ENCODE measurements at regions not wholly inside any gene's neighbourhood (a gene's known extent, or its start where the extent isn't known, plus 50 kb on each side); places are given as distances from the start of the nearest gene placed in this dataset.
A peak's percentile ranks its signal among the peaks of the same experiment; 100 is the strongest.

- Histone ChIP-seq H3K27me3 (ENCODE audit: control insufficient read depth, insufficient read depth, low read length) (no peaks in the 10 kb centered on the region), H3K36me3 (replicated peaks; ENCODE audit: control insufficient read depth, insufficient read depth, low read length) (no peaks in the 10 kb centered on the region), H3K4me3 (ENCODE audit: insufficient read depth, low read depth, low read length) (no peak overlapping the region)
- DNase-seq: no peak
Observed at GRCh38 chr9:82650368-82650767, 412.6 kb downstream of the RASEF start.

GRCh38 chr9:82651474-82651873 is 411.5 kb downstream of the RASEF start:
- Histone ChIP-seq H3K36me3 (replicated peaks; ENCODE audit: control insufficient read depth, insufficient read depth, low read length) (no peaks in the 10 kb centered on the region), H3K4me3 (ENCODE audit: insufficient read depth, low read depth, low read length) (no peak overlapping the region), H3K27me3 (ENCODE audit: control insufficient read depth, insufficient read depth, low read length) (no peaks in the 10 kb centered on the region)
- peak; percentile 9 for DNase-seq

GRCh38 chr9:82665324-82665723 is 397.6 kb downstream of the RASEF start:
- Histone ChIP-seq H3K4me3 (ENCODE audit: insufficient read depth, low read depth, low read length) (no peak overlapping the region), H3K36me3 (replicated peaks; ENCODE audit: control insufficient read depth, insufficient read depth, low read length) (no peaks in the 10 kb centered on the region), H3K27me3 (ENCODE audit: control insufficient read depth, insufficient read depth, low read length) (no peaks in the 10 kb centered on the region)
- no peak for DNase-seq

- Histone ChIP-seq H3K27me3 (ENCODE audit: control insufficient read depth, insufficient read depth, low read length) (no peaks in the 10 kb centered on the region), H3K36me3 (replicated peaks; ENCODE audit: control insufficient read depth, insufficient read depth, low read length) (no peaks in the 10 kb centered on the region), H3K4me3 (ENCODE audit: insufficient read depth, low read depth, low read length) (no peak overlapping the region)
- no peak for DNase-seq
Observed at GRCh38 chr9:82668689-82669199, 394.2 kb downstream of the RASEF start.

- H3K36me3 ChIP-seq (replicated peaks; ENCODE audit: control insufficient read depth, insufficient read depth, low read length): no peaks in the 10 kb centered on the region
- DNase-seq: no peak
- no peaks in the 10 kb centered on the region for H3K27me3 ChIP-seq (ENCODE audit: control insufficient read depth, insufficient read depth, low read length)
- no peak overlapping the region for H3K4me3 ChIP-seq (ENCODE audit: insufficient read depth, low read depth, low read length)
Observed at GRCh38 chr9:82670000-82670399, 392.9 kb downstream of the RASEF start.

- Histone ChIP-seq H3K4me3 (ENCODE audit: insufficient read depth, low read depth, low read length) (no peak overlapping the region), H3K36me3 (replicated peaks; ENCODE audit: control insufficient read depth, insufficient read depth, low read length) (no peaks in the 10 kb centered on the region), H3K27me3 (ENCODE audit: control insufficient read depth, insufficient read depth, low read length) (no peaks in the 10 kb centered on the region)
- no peak for DNase-seq
Observed at GRCh38 chr9:82670726-82671125, 392.2 kb downstream of the RASEF start.

- Histone ChIP-seq H3K36me3 (replicated peaks; ENCODE audit: control insufficient read depth, insufficient read depth, low read length) (no peaks in the 10 kb centered on the region), H3K27me3 (ENCODE audit: control insufficient read depth, insufficient read depth, low read length) (no peaks in the 10 kb centered on the region), H3K4me3 (ENCODE audit: insufficient read depth, low read depth, low read length) (no peak overlapping the region)
- DNase-seq: no peak
Observed at GRCh38 chr9:82673201-82673600, 389.7 kb downstream of the RASEF start.

- H3K27me3 ChIP-seq (ENCODE audit: control insufficient read depth, insufficient read depth, low read length): no peaks in the 10 kb centered on the region
- H3K36me3 ChIP-seq (replicated peaks; ENCODE audit: control insufficient read depth, insufficient read depth, low read length): no peaks in the 10 kb centered on the region
- H3K4me3 ChIP-seq (ENCODE audit: insufficient read depth, low read depth, low read length): no peak overlapping the region
- no peak for DNase-seq
Observed at GRCh38 chr9:82673919-82674318, 389.0 kb downstream of the RASEF start.

- H3K4me3 ChIP-seq (ENCODE audit: insufficient read depth, low read depth, low read length): no peak overlapping the region
- H3K36me3 ChIP-seq (replicated peaks; ENCODE audit: control insufficient read depth, insufficient read depth, low read length): no peaks in the 10 kb centered on the region
- no peak for DNase-seq
- H3K27me3 ChIP-seq (ENCODE audit: control insufficient read depth, insufficient read depth, low read length): no peaks in the 10 kb centered on the region
Observed at GRCh38 chr9:82675102-82675501, 387.8 kb downstream of the RASEF start.

GRCh38 chr9:82675605-82676004 is 387.3 kb downstream of the RASEF start:
- no peaks in the 10 kb centered on the region for H3K27me3 ChIP-seq (ENCODE audit: control insufficient read depth, insufficient read depth, low read length)
- H3K36me3 ChIP-seq (replicated peaks; ENCODE audit: control insufficient read depth, insufficient read depth, low read length): no peaks in the 10 kb centered on the region
- no peak overlapping the region for H3K4me3 ChIP-seq (ENCODE audit: insufficient read depth, low read depth, low read length)
- DNase-seq: no peak

- Histone ChIP-seq H3K27me3 (ENCODE audit: control insufficient read depth, insufficient read depth, low read length) (no peaks in the 10 kb centered on the region), H3K36me3 (replicated peaks; ENCODE audit: control insufficient read depth, insufficient read depth, low read length) (no peaks in the 10 kb centered on the region), H3K4me3 (ENCODE audit: insufficient read depth, low read depth, low read length) (no peak overlapping the region)
- no peak for DNase-seq
Observed at GRCh38 chr9:82677086-82677485, 385.9 kb downstream of the RASEF start.

- no peak for DNase-seq
- H3K4me3 ChIP-seq (ENCODE audit: insufficient read depth, low read depth, low read length): no peak overlapping the region
- H3K27me3 ChIP-seq (ENCODE audit: control insufficient read depth, insufficient read depth, low read length): no peaks in the 10 kb centered on the region
- H3K36me3 ChIP-seq (replicated peaks; ENCODE audit: control insufficient read depth, insufficient read depth, low read length): no peaks in the 10 kb centered on the region
Observed at GRCh38 chr9:82679472-82679871, 383.5 kb downstream of the RASEF start.

GRCh38 chr9:82680179-82680935 is 382.6 kb downstream of the RASEF start:
- no peaks in the 10 kb centered on the region for H3K36me3 ChIP-seq (replicated peaks; ENCODE audit: control insufficient read depth, insufficient read depth, low read length)
- H3K4me3 ChIP-seq (ENCODE audit: insufficient read depth, low read depth, low read length): no peak overlapping the region
- no peaks in the 10 kb centered on the region for H3K27me3 ChIP-seq (ENCODE audit: control insufficient read depth, insufficient read depth, low read length)
- DNase-seq: no peak

GRCh38 chr9:82681809-82682208 is 381.1 kb downstream of the RASEF start:
- Histone ChIP-seq H3K27me3 (ENCODE audit: control insufficient read depth, insufficient read depth, low read length) (no peaks in the 10 kb centered on the region), H3K36me3 (replicated peaks; ENCODE audit: control insufficient read depth, insufficient read depth, low read length) (no peaks in the 10 kb centered on the region), H3K4me3 (ENCODE audit: insufficient read depth, low read depth, low read length) (no peak overlapping the region)
- no peak for DNase-seq

- no peak for DNase-seq
- Histone ChIP-seq H3K4me3 (ENCODE audit: insufficient read depth, low read depth, low read length) (no peak overlapping the region), H3K27me3 (ENCODE audit: control insufficient read depth, insufficient read depth, low read length) (no peaks in the 10 kb centered on the region), H3K36me3 (replicated peaks; ENCODE audit: control insufficient read depth, insufficient read depth, low read length) (no peaks in the 10 kb centered on the region)
Observed at GRCh38 chr9:82682431-82682830, 380.5 kb downstream of the RASEF start.

- no peak overlapping the region for H3K4me3 ChIP-seq (ENCODE audit: insufficient read depth, low read depth, low read length)
- no peaks in the 10 kb centered on the region for H3K27me3 ChIP-seq (ENCODE audit: control insufficient read depth, insufficient read depth, low read length)
- H3K36me3 ChIP-seq (replicated peaks; ENCODE audit: control insufficient read depth, insufficient read depth, low read length): no peaks in the 10 kb centered on the region
- DNase-seq: no peak
Observed at GRCh38 chr9:82695704-82696103, 367.2 kb downstream of the RASEF start.
